Liver (tissue), 8 donors: ENCODE measurements at regions not wholly inside any gene's neighbourhood (a gene's known extent, or its start where the extent isn't known, plus 50 kb on each side); places are given as distances from the start of the nearest gene placed in this dataset.
"Not testable (repeated sequence)": the region's sequence is repeated elsewhere in the genome, so short reads cannot be mapped to it uniquely, and the experiment has no call there.

Experiments used
- DNase-seq: peaks from one replicate; pipeline ENCODE4 v3.0.0-alpha.2; 2017; ENCODE audit warnings: low spot score
- H3K27ac ChIP-seq, 2 donors: one replicate each; pipeline ENCODE4 v1.7.0; 2013; ENCODE audit warnings: inconsistent platforms in 2 of 2, low read length in 2 of 2, control low read depth in 1 of 2, low read depth in 1 of 2, mild to moderate bottlenecking in 1 of 2
- H3K27me3 ChIP-seq, 4 donors: one replicate each; pipeline versions ENCODE4 v1.6.1 to v1.7.0; 2013; ENCODE audit warnings: low read length in 3 of 4, inconsistent platforms in 1 of 4, mild to moderate bottlenecking in 1 of 4, moderate library complexity in 1 of 4; ENCODE audit not compliant: control insufficient read depth in 4 of 4, insufficient read depth in 4 of 4
- H3K36me3 ChIP-seq, 4 donors: one replicate each; pipeline versions ENCODE4 v1.6.1 to v1.7.0; 2013; ENCODE audit warnings: low read length in 3 of 4, mild to moderate bottlenecking in 3 of 4, low read depth in 1 of 4, moderate library complexity in 1 of 4; ENCODE audit not compliant: control insufficient read depth in 4 of 4, insufficient read depth in 3 of 4
- H3K4me1 ChIP-seq, 4 donors: one replicate each; pipeline versions ENCODE4 v1.6.1 to v1.7.0; 2013; ENCODE audit warnings: low read length in 3 of 4, mild to moderate bottlenecking in 3 of 4, moderate library complexity in 1 of 4; ENCODE audit not compliant: control insufficient read depth in 4 of 4, insufficient read depth in 4 of 4
- H3K4me3 ChIP-seq, 3 donors: one replicate each; pipeline versions ENCODE4 v1.6.1 to v1.7.0; 2013; ENCODE audit warnings: low read length in 3 of 3, control low read depth in 1 of 3, low read depth in 1 of 3, mild to moderate bottlenecking in 1 of 3
- H3K9ac ChIP-seq, 2 donors: one replicate each; pipeline ENCODE4 v1.7.0; 2013; ENCODE audit warnings: low read length in 2 of 2, mild to moderate bottlenecking in 2 of 2, moderate library complexity in 2 of 2, control low read depth in 1 of 2, low read depth in 1 of 2
- H3K9me3 ChIP-seq, 4 donors: one replicate each; pipeline versions ENCODE4 v1.6.1 to v1.7.0; 2013; ENCODE audit warnings: low read length in 3 of 4; ENCODE audit not compliant: control insufficient read depth in 4 of 4
- ATF3 ChIP-seq: IDR thresholded peaks from 2 replicates; pipeline ENCODE4 v1.6.1; 2016; ENCODE audit warnings: antibody characterized with exemption
- CTCF ChIP-seq: fragments of 150-350 bp; IDR thresholded peaks from 2 replicates; pipeline ENCODE4 v1.5.1; 2017; ENCODE audit warnings: improper control_type of control experiment, low read depth, low read length; ENCODE audit not compliant: missing input control
- EGR1 ChIP-seq, 2 donors: IDR thresholded peaks; 2 replicates each; pipeline ENCODE4 v1.6.1; 2016 to 2018; ENCODE audit warnings: antibody characterized with exemption in 2 of 2, low read depth in 2 of 2
- FOXA2 ChIP-seq: IDR thresholded peaks from 2 replicates; pipeline ENCODE4 v1.6.1; 2016; ENCODE audit warnings: antibody characterized with exemption
- HNF4A ChIP-seq, 2 donors: conservative IDR thresholded peaks; 2 replicates each; pipeline ENCODE4 v1.6.1; 2016; ENCODE audit warnings: antibody characterized with exemption in 2 of 2, mild to moderate bottlenecking in 2 of 2
- HNF4G ChIP-seq: IDR thresholded peaks from 2 replicates; pipeline ENCODE4 v1.6.1; 2016; ENCODE audit warnings: antibody characterized with exemption
- JUND ChIP-seq, 2 donors: IDR thresholded peaks; 2 replicates each; pipeline ENCODE4 v1.6.1; 2016; ENCODE audit warnings: antibody characterized with exemption in 2 of 2
- NR2F2 ChIP-seq: IDR thresholded peaks from 2 replicates; pipeline ENCODE4 v1.6.1; 2016; ENCODE audit warnings: antibody characterized with exemption
- RAD21 ChIP-seq, 2 donors: IDR thresholded peaks; 2 replicates each; pipeline ENCODE4 v1.6.1; 2016; ENCODE audit warnings: antibody characterized with exemption in 2 of 2, mild to moderate bottlenecking in 2 of 2
- SP1 ChIP-seq: IDR thresholded peaks from 2 replicates; pipeline ENCODE4 v1.6.1; 2018; ENCODE audit warnings: antibody characterized with exemption, mild to moderate bottlenecking
- TAF1 ChIP-seq: conservative IDR thresholded peaks from 2 replicates; pipeline ENCODE4 v1.6.1; 2016; ENCODE audit warnings: antibody characterized with exemption, mild to moderate bottlenecking
- WGBS: extraction: QIAGEN DNeasy Blood & Tissue Kit; methylation state at CpG from one replicate; pipeline ENCODE4 v1.1.7; 2013; 5-methylcytosine and 5-hydroxymethylcytosine counted together
- TF ChIP-seq, protein P1 (sequence below): IDR thresholded peaks from 2 replicates; pipeline ENCODE4 v1.6.1; 2016; ENCODE audit warnings: antibody characterized with exemption
- TF ChIP-seq, protein P2 (sequence below): IDR thresholded peaks from 2 replicates; pipeline ENCODE4 v1.6.1; 2016; ENCODE audit warnings: antibody characterized with exemption
- donor health status: healthy.
- donor health status: healthy.
- donor health status: healthy.
- donor health status: healthy.
- donor health status: healthy.

GRCh38 chr7:142629588-142630260 lies 119.5 kb upstream of the PRSS1 start:
- Histone ChIP-seq H3K4me1 (no peaks in the 10 kb centered on the region), H3K36me3 (no peaks in the 10 kb centered on the region), H3K9ac (no peak overlapping the region), H3K4me3 (no peak overlapping the region), H3K9me3 (no peaks in the 10 kb centered on the region), H3K27me3 (peaks cover 0 to 17% (median 1%) of the 10 kb centered on the region in 4 donors), H3K27ac (no peak overlapping the region)
- no peak for TF ChIP-seq RAD21 (IDR thresholded peaks at IDR 0.05)
- no peak for TF ChIP-seq JUND (IDR thresholded peaks at IDR 0.05)
- TF ChIP-seq, protein P1, sequence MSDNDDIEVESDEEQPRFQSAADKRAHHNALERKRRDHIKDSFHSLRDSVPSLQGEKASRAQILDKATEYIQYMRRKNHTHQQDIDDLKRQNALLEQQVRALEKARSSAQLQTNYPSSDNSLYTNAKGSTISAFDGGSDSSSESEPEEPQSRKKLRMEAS = no peak
- TF ChIP-seq HNF4G = no peak
- TF ChIP-seq CTCF = no peak
- no peak for TF ChIP-seq SP1
- TF ChIP-seq TAF1 = no peak
- TF ChIP-seq, protein P2, sequence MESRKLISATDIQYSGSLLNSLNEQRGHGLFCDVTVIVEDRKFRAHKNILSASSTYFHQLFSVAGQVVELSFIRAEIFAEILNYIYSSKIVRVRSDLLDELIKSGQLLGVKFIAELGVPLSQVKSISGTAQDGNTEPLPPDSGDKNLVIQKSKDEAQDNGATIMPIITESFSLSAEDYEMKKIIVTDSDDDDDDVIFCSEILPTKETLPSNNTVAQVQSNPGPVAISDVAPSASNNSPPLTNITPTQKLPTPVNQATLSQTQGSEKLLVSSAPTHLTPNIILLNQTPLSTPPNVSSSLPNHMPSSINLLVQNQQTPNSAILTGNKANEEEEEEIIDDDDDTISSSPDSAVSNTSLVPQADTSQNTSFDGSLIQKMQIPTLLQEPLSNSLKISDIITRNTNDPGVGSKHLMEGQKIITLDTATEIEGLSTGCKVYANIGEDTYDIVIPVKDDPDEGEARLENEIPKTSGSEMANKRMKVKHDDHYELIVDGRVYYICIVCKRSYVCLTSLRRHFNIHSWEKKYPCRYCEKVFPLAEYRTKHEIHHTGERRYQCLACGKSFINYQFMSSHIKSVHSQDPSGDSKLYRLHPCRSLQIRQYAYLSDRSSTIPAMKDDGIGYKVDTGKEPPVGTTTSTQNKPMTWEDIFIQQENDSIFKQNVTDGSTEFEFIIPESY = no peak
- TF ChIP-seq NR2F2 = no peak
- TF ChIP-seq ATF3 = no peak
- no peak for TF ChIP-seq HNF4A (conservative IDR thresholded peaks at IDR 0.05)
- DNase-seq = no peak
- WGBS = 68% methylated on average over 15 of the region's 15 CpGs

- TF ChIP-seq FOXA2 (no peak), EGR1 (IDR thresholded peaks at IDR 0.05; ENCODE audit: low read depth in 2 of 2) (no peak)
- Histone ChIP-seq H3K36me3 (no peaks in the 10 kb centered on the region), H3K27me3 (peaks cover 0 to 17% (median 1%) of the 10 kb centered on the region in 4 donors), H3K4me1 (no peaks in the 10 kb centered on the region), H3K27ac (no peak overlapping the region), H3K9ac (no peak overlapping the region), H3K9me3 (no peaks in the 10 kb centered on the region), H3K4me3 (no peak overlapping the region)
- no peak for DNase-seq
- whole genome bisulfite sequencing = 28% methylated on average over 1 of the region's 1 CpG
Observed at GRCh38 chr7:142628945-142629344, 120.3 kb upstream of the PRSS1 start.

DNA sequence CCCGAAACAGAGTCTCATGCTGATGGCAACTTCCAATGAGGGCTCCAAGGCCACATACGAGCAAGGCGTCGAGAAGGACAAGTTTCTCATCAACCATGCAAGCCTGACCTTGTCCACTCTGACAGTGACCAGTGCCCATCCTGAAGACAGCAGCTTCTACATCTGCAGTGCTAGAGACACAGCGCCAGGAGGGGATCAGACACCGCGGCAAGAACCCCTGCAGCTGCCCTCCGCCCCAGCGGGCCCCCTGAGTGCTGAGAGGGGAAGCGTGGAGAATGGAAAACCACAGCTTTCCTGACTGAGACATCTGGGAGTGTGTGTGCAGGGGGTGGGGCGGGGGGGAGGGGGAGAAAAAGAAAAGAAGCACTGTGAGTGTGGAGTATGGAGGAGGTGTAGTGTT lies 122.0 kb upstream of the PRSS1 start:
- H3K27ac ChIP-seq, H3K36me3 ChIP-seq, H3K9me3 ChIP-seq, H3K4me1 ChIP-seq, H3K9ac ChIP-seq, DNase-seq, H3K4me3 ChIP-seq: not testable (repeated sequence)
- peaks cover 0 to 23% (median 1%) of the 10 kb centered on the region in 4 donors for H3K27me3 ChIP-seq
- 79% methylated on average over 11 of the region's 11 CpGs for WGBS
